H1 (cell line): ENCODE measurements at regions not wholly inside any gene's neighbourhood (a gene's known extent, or its start where the extent isn't known, plus 50 kb on each side); places are given as distances from the start of the nearest gene placed in this dataset.
"Not testable (repeated sequence)": the region's sequence is repeated elsewhere in the genome, so short reads cannot be mapped to it uniquely, and the experiment has no call there.

Source experiments
- CTCF ChIA-PET: fragments of 300-600 bp; sonication (Branson Sonifier 250); formaldehyde crosslinking; loops from one replicate; lab custom pipeline; 2021; ENCODE audit not compliant: partially characterized antibody; lab: Charles Lee
- POLR2A ChIA-PET: fragments of 300-600 bp; sonication (Branson Sonifier 250); formaldehyde crosslinking; loops from one replicate; lab custom pipeline; 2021; ENCODE audit warnings: inconsistent platforms; ENCODE audit not compliant: partially characterized antibody; lab: Charles Lee
- DNase-seq, 2 experiments: peaks; one replicate each; pipeline versions ENCODE4 v3.0.0 to v3.0.0-alpha.2; 2010 to 2022; ENCODE audit warnings: low spot score in 2 of 2, low read depth in 1 of 2, mixed read lengths in 1 of 2
- FAIRE-seq: peaks from 2 replicates; lab custom pipeline; 2011; peaks lifted over from hg19 to GRCh38; lab: Jason Lieb, UNC
- H2AFZ ChIP-seq: 2 replicates; pipeline ENCODE4 v1.8.1; 2012; ENCODE audit warnings: low read length, inconsistent platforms
- H2AK5ac ChIP-seq: 2 replicates; pipeline ENCODE4 v1.6.1; 2013; ENCODE audit warnings: low read depth, low read length
- H2BK120ac ChIP-seq: replicated peaks from 2 replicates; pipeline ENCODE3; 2013; ENCODE audit warnings: low read depth, low read length, inconsistent platforms
- H2BK12ac ChIP-seq: 2 replicates; pipeline ENCODE4 v1.6.1; 2013; ENCODE audit warnings: low read depth, low read length
- H2BK15ac ChIP-seq: 2 replicates; pipeline ENCODE4 v1.6.1; 2013; ENCODE audit warnings: low read length
- H2BK20ac ChIP-seq: 2 replicates; pipeline ENCODE4 v1.6.1; 2013; ENCODE audit warnings: low read length
- H2BK5ac ChIP-seq: 2 replicates; pipeline ENCODE4 v1.6.1; 2013; ENCODE audit warnings: low read depth, low read length
- H3K14ac ChIP-seq: 2 replicates; pipeline ENCODE4 v1.6.1; 2013; ENCODE audit warnings: inconsistent platforms; ENCODE audit not compliant: insufficient read length
- H3K18ac ChIP-seq: 2 replicates; pipeline ENCODE4 v1.6.1; 2013; ENCODE audit warnings: low read length; ENCODE audit errors: extremely low read depth
- H3K23ac ChIP-seq: 2 replicates; pipeline ENCODE4 v1.6.1; 2013; ENCODE audit warnings: inconsistent platforms; ENCODE audit not compliant: insufficient read length
- H3K23me2 ChIP-seq: 2 replicates; pipeline ENCODE4 v1.6.1; 2013; ENCODE audit warnings: low read depth, low read length
- H3K27ac ChIP-seq: 2 replicates; pipeline ENCODE4 v1.6.1; 2011; ENCODE audit warnings: low read depth, low read length, inconsistent platforms
- H3K27me3 ChIP-seq, 4 experiments: replicated peaks in 1 of 4; 1 replicate in 1 of 4; 2 replicates in 3 of 4; pipeline versions ENCODE4 v1.6.1 to v1.8.1; 2011 to 2013; ENCODE audit warnings: low read length in 3 of 4, mild to moderate bottlenecking in 3 of 4, inconsistent platforms in 2 of 4, mixed read lengths in 2 of 4, moderate library complexity in 1 of 4; ENCODE audit not compliant: control insufficient read depth in 3 of 4, insufficient read depth in 3 of 4; ENCODE audit errors: extremely low read depth in 1 of 4
- H3K36me3 ChIP-seq, 4 experiments: 2 replicates each; pipeline versions ENCODE4 v1.6.1 to v1.8.1; 2011 to 2013; ENCODE audit warnings: mild to moderate bottlenecking in 4 of 4, low read length in 3 of 4, moderate library complexity in 2 of 4, control low read depth in 1 of 4, inconsistent platforms in 1 of 4; ENCODE audit not compliant: insufficient read depth in 4 of 4, control insufficient read depth in 2 of 4
- H3K4ac ChIP-seq: replicated peaks from 2 replicates; pipeline ENCODE3; 2013; ENCODE audit warnings: low read length, low read depth, mixed read lengths, inconsistent platforms; ENCODE audit not compliant: insufficient read length
- H3K4me1 ChIP-seq, 4 experiments: replicated peaks in 1 of 4; 1 replicate in 1 of 4; 2 replicates in 3 of 4; pipeline versions ENCODE4 v1.6.1 to v1.8.1; 2011 to 2013; ENCODE audit warnings: low read length in 3 of 4, inconsistent platforms in 2 of 4, mixed read lengths in 1 of 4; ENCODE audit not compliant: insufficient read depth in 4 of 4, control insufficient read depth in 3 of 4
- H3K4me2 ChIP-seq, 2 experiments: 2 replicates each; pipeline versions ENCODE4 v1.6.1 to v1.8.1; 2011 to 2013; ENCODE audit warnings: low read depth in 2 of 2, low read length in 2 of 2, control low read depth in 1 of 2, inconsistent platforms in 1 of 2, mild to moderate bottlenecking in 1 of 2; ENCODE audit not compliant: insufficient read depth in 1 of 2
- H3K4me3 ChIP-seq, 4 experiments: fragments of 200-600, 300-600 bp in 1 of 4; sonication (generic), shearing (Covaris generic), sonication (Bioruptor Twin) in 1 of 4; 2 replicates each; pipeline versions ENCODE4 v1.5.1 to v1.8.1; 2011 to 2016; ENCODE audit warnings: low read length in 4 of 4, low read depth in 3 of 4, control low read depth in 2 of 4, inconsistent platforms in 2 of 4, mild to moderate bottlenecking in 2 of 4, mixed read lengths in 1 of 4, moderate library complexity in 1 of 4; ENCODE audit not compliant: insufficient read depth in 2 of 4; ENCODE audit errors: extremely low read depth in 1 of 4
- H3K56ac ChIP-seq: replicated peaks from 2 replicates; pipeline ENCODE3; 2013; ENCODE audit warnings: low read depth, mild to moderate bottlenecking, mixed read lengths, low read length, inconsistent platforms; ENCODE audit not compliant: insufficient read length
- H3K79me1 ChIP-seq: 2 replicates; pipeline ENCODE4 v1.6.1; 2013; ENCODE audit warnings: low read depth, low read length, control low read depth
- H3K79me2 ChIP-seq, 2 experiments: 2 replicates each; pipeline versions ENCODE4 v1.6.1 to v1.8.1; 2012 to 2013; ENCODE audit warnings: low read length in 2 of 2, mild to moderate bottlenecking in 2 of 2, inconsistent platforms in 1 of 2; ENCODE audit not compliant: insufficient read depth in 2 of 2, control insufficient read depth in 1 of 2
- H3K9ac ChIP-seq, 4 experiments: replicated peaks in 1 of 4; 1 replicate in 1 of 4; 2 replicates in 3 of 4; pipeline versions ENCODE4 v1.6.1 to v1.8.1; 2011 to 2013; ENCODE audit warnings: low read depth in 3 of 4, low read length in 3 of 4, control low read depth in 2 of 4, mild to moderate bottlenecking in 2 of 4, moderate library complexity in 2 of 4, inconsistent platforms in 1 of 4; ENCODE audit errors: extremely low read depth in 1 of 4
- H3K9me3 ChIP-seq, 2 experiments: 2 replicates each; pipeline versions ENCODE4 v1.6.1 to v1.8.1; 2012 to 2013; ENCODE audit warnings: mild to moderate bottlenecking in 2 of 2, moderate library complexity in 2 of 2, control low read depth in 1 of 2, inconsistent platforms in 1 of 2, low read depth in 1 of 2, low read length in 1 of 2, mixed read lengths in 1 of 2; ENCODE audit not compliant: insufficient read depth in 2 of 2
- H4K20me1 ChIP-seq, 2 experiments: replicated peaks in 1 of 2; 2 replicates each; pipeline versions ENCODE3 to v1.8.1; 2011 to 2013; ENCODE audit warnings: inconsistent platforms in 2 of 2, low read length in 2 of 2, mild to moderate bottlenecking in 1 of 2; ENCODE audit not compliant: insufficient read depth in 2 of 2, control insufficient read depth in 1 of 2
- H4K5ac ChIP-seq: 2 replicates; pipeline ENCODE4 v1.6.1; 2013; ENCODE audit warnings: low read length, low read depth, mixed read lengths, inconsistent platforms; ENCODE audit not compliant: insufficient read length
- H4K8ac ChIP-seq: 2 replicates; pipeline ENCODE4 v1.8.0; 2013; ENCODE audit warnings: mild to moderate bottlenecking, moderate library complexity, low read length, inconsistent platforms; ENCODE audit not compliant: insufficient read depth; ENCODE audit errors: extremely low read depth
- H4K91ac ChIP-seq: replicated peaks from 2 replicates; pipeline ENCODE3; 2013; ENCODE audit warnings: low read length, mixed read lengths, inconsistent platforms; ENCODE audit not compliant: insufficient read length
- WGBS, 2 experiments: shearing (Covaris generic) in 1 of 2; methylation state at CpG; one replicate each; pipeline versions ENCODE4 v1.1.6 to v1.1.7; 2013 to 2015; ENCODE audit warnings: low lambda C conversion rate in 2 of 2, mixed read lengths in 2 of 2, inconsistent platforms in 1 of 2, low coverage in 1 of 2, missing lambda C conversion rate in 1 of 2; ENCODE audit not compliant: insufficient replicate concordance in 2 of 2, insufficient coverage in 1 of 2, insufficient read length in 1 of 2; ENCODE audit errors: extremely low coverage in 1 of 2, missing lambda C conversion rate in 1 of 2; 5-methylcytosine and 5-hydroxymethylcytosine counted together

- H3K23me2 ChIP-seq, POLR2A ChIA-PET, H3K14ac ChIP-seq, H4K5ac ChIP-seq, H3K9me3 ChIP-seq, FAIRE-seq, H2AK5ac ChIP-seq, H2BK20ac ChIP-seq, H2AFZ ChIP-seq, H3K4ac ChIP-seq, H3K79me1 ChIP-seq, H3K18ac ChIP-seq, H2BK15ac ChIP-seq, H4K20me1 ChIP-seq, H4K91ac ChIP-seq, H3K36me3 ChIP-seq, H3K79me2 ChIP-seq, H3K56ac ChIP-seq, H2BK120ac ChIP-seq, H2BK5ac ChIP-seq, CTCF ChIA-PET, H3K23ac ChIP-seq, H3K27me3 ChIP-seq, H4K8ac ChIP-seq, H3K4me1 ChIP-seq, H3K27ac ChIP-seq, H2BK12ac ChIP-seq: not testable (repeated sequence)
- H3K9ac ChIP-seq: peak overlapping the region in 1 of 4 experiments; percentile 34; a peak in 1 of 7 replicates
- H3K4me3 ChIP-seq: peak overlapping the region; percentile 14 to 54 (median 24); a peak in 6 of 8 replicates
- H3K4me2 ChIP-seq: peak overlapping the region; percentile 43 to 54; a peak in 3 of 4 replicates
- DNase-seq: peak in 1 of 2 experiments; percentile 63
- WGBS, 2 experiments: 2% methylated on average over 44 of the region's 94 CpGs; no CpG with 5 or more reads in 1 of the 2 experiments
These were observed 1553.7 kb downstream of the RPIA start for GRCh38 chr2:90244902-90245765.

GRCh38 chr2:90248400-90248799, 1556.9 kb downstream of the RPIA start:
- H4K8ac ChIP-seq, H3K79me2 ChIP-seq, POLR2A ChIA-PET, H2BK5ac ChIP-seq, H3K4me3 ChIP-seq, H2BK15ac ChIP-seq, H2AK5ac ChIP-seq, H4K5ac ChIP-seq, H2BK12ac ChIP-seq, H4K91ac ChIP-seq, CTCF ChIA-PET, H3K18ac ChIP-seq, H3K4me2 ChIP-seq, H3K9me3 ChIP-seq, H3K4ac ChIP-seq, H2BK120ac ChIP-seq, H3K27me3 ChIP-seq, H3K56ac ChIP-seq, FAIRE-seq, H3K27ac ChIP-seq, H3K23ac ChIP-seq, H3K14ac ChIP-seq, H3K79me1 ChIP-seq, H2AFZ ChIP-seq, H3K4me1 ChIP-seq, H4K20me1 ChIP-seq, H3K9ac ChIP-seq, H2BK20ac ChIP-seq, H3K23me2 ChIP-seq, H3K36me3 ChIP-seq: not testable (repeated sequence)
- peak in 1 of 2 experiments; percentile 45 for DNase-seq
- 86% methylated on average over 7 of the region's 14 CpGs; no CpG with 5 or more reads in 1 of the 2 experiments for WGBS, 2 experiments
